Bone marrow (tissue), 2 donors: ENCODE measurements at regions not wholly inside any gene's neighbourhood (a gene's known extent, or its start where the extent isn't known, plus 50 kb on each side); places are given as distances from the start of the nearest gene placed in this dataset.

ENCODE experiments used
- DNase-seq, 2 donors: peaks; one replicate each; lab custom pipeline; 2025; lab: John Stamatoyannopoulos, UW

DNA sequence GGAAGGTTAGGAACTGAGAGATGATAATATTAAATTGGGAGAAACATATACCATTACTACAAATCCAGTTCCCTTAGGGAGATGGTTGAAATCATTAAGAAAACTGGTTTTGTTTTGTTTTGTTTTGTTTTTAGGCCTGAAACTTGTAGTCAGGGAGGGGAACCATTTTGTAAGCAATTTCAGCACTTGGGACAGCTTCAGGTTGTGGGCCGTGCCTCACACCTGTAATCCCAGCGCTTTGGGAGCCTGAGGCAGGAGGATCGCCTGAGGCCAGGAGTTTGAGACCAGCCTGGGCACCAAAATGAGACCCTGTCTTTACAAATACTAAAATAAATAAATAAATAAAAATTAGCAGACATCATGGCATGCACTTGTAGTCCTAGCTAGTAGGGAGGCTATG, 694.3 kb upstream of the NR5A2 start:
- DNase-seq, result no peak

DNA sequence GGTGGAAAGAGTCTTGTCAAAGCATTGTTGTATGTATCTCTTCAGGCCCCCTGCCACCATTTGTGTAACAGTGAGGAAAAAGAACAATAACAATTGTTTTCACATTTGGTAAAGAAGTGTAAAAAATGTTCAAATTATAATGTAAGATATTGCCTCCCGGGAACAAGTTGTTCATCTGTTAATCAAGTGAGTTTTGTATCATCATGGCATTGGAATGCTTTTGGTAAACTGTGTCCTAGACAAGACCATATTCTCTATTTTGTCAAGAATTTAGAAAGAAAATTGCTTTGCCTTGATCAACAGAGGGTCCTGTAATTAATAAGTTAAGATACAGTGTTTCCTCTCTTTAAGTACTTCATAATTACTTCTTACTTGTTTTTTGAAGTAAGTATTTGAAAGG, 692.0 kb upstream of the NR5A2 start:
- DNase-seq, result no peak

DNA sequence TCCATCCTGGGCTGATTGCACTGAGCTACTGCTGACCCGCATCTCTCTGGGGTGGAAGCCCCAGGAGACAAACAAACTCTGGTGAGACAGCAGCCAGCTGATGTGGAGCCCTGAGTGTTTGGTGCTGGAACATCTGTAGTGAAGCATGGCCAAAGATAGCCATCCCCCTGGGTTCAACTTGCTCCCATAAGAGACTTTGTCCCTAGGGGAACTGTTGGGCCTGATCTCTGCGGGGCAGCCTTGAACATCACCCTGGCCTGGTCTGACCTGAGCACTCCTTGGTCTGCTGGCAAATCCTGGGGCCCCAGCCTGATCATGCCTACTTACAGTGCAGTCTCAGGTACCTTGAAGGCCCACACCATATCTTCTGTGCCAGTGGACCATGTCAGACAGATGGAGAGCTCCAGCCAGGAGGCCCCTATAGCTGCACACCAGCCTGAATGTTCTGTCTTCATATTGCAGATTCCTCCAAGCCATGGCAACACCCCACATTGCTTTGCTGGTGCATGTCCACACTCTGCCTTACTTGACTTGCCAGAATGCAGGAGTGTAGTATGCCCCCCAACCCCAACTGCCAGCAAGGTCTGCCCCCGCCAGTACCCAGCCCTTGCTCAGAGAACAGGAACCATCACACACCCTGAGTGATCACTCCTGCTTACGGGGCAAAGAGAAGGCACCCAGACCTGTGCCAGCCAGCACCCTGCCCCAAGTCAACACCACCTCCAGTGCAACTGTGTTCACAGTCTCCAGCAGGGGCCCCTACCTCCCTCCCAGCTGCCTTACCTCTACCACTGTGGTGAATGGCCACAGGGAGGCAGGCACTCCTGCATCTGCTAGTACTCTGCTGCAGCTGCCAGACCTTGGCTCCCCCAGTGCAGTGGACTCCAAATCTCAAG, 690.5 kb upstream of the NR5A2 start:
- DNase-seq, result no peak

DNA sequence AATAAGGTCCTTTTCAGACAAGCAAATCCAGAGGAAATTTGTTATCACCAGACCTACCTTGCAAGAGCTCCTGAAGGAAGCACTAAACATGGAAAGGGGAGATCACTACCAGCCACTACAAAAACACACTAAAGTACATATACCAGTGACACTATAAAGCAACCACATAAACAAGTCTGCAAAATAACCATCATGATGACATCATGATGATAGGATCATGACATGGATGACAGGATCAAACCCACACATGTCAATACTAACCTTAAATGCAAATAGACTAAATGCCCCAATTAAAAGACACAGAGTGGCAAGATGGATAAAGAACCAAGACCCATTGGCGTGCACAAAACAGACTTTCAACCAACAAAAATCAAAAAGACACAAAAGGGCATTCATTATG, 688.8 kb upstream of the NR5A2 start:
- DNase-seq, result no peak

DNA sequence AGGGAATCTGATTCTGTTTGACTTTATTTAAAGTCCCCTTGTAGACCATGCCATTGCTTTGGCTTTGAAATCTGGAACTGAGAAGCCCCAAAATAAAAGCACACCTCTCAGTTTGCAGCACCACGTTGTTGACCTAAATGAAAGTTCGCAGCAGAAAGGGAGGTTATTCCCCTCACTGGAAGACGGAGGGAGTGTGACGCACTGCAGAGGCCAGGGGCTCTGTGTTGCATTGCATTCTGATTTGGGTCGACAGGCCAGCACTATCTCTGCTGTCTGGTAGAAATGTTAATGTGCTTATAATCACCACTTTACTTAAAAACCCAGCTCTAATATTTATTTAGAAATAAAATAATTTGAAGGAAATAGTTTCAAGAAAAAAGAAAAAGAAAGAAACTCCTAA, 675.2 kb upstream of the NR5A2 start:
- no peak for DNase-seq

DNA sequence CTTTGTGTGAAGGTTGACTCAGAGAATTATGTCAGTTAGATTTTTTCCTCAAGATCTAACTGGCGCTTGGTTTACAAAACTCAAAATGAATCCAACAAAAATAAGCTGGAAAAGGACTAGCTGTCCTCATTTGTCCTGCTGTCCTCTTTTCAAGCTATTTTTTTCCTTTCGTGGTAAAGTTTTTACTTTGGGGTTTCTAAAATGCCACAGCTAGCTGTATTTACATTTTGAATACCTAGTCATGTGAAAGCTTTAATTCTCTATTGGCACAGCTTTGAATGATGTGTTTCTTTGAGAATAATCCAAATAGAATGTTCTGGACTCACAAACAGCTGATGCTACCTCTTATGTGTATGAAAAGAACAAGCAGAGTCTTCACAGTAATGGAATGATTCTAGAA, 673.6 kb upstream of the NR5A2 start:
- no peak for DNase-seq

DNA sequence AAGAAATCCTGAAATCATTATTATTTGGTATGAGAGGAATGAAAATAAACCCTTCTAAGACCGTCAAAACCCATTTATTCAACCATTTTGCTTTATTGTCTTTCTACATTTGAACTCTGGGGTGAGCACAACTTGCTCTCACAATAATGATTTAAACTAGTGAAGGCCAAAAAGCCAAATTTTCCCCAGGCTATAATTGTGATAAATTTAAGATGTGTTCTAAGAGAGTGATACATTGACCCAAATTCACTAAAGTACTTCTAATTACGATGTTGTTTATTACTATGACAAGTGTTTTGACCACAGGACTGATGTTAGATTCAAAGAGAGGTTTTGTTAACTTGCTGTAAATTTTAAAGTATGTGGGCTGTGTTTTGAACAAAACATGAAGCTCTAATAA, 670.9 kb upstream of the NR5A2 start:
- no peak for DNase-seq

DNA sequence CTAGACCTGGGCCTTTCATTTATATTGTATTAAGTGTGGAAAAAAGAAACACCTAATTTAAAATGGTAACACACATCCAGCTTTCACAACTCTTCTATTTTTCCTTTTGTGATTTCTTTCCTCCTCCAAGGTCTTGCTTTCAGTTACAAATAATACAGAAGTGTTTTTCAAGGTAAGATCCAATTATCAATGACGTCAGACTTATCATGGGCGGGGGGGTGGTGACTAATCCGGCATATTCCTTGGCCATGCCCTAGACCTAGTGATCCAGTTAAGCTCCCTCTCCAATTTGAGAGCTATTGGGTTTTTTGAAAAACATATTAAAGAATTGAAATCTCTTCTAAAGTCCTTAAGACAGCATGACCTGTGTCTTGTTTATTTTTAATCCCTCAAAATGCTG, 669.9 kb upstream of the NR5A2 start:
- no peak for DNase-seq

DNA sequence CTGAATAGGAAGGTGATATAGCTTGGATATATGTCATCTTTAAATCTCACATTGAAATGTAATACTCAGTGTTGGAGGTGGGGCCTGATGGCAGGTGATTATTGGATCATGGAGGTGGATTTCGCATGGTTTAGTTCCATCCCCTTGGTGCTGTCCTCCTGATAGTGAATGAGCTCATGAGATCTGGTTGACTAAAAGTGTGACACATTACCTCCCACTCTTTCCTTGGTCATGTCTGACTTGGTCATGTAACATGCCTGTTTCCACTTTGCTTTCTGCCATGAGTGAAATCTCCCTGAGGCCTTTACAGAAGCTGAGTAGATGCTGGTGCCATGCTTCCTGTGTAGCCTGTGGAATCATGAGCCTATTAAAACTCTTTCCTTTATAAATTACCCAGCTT, 664.5 kb upstream of the NR5A2 start:
- DNase-seq, result no peak

DNA sequence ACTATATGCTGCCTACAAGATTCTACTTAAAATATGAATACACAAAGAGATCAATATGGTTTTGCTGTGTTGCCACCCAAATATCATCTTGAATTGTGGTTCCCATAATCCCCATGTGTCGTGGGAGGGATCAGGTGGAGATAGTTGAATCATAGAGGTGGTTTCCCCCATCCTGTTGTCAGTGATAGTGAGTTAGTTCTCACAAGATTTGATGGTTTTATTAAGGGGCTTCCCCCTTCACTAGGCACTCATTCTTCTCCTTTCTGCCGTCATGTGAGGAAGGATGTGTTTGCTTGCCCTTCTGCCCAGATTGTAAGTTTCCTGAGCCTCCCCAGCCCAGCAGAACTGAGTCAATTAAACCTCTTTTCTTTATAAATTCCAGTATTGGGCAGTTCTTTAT, 654.4 kb upstream of the NR5A2 start:
- DNase-seq, result no peak

DNA sequence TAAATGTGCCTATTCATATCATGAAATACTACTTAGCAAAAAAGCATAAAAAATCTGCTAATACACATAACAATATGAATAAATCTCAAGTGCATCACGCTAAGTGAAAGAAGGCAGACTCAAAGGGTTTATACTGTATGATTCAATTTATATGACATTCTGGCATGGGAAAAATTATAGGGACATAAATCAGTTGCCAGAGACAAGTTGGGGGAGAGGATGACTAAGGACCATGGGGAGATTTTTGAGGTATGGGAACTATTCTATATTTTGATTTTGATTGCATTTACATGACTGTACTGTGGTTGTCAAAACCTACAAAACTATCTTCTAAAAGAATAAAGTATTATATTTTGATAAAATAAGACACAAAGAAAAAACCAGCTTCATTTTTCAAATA, 650.3 kb upstream of the NR5A2 start:
- no peak for DNase-seq

DNA sequence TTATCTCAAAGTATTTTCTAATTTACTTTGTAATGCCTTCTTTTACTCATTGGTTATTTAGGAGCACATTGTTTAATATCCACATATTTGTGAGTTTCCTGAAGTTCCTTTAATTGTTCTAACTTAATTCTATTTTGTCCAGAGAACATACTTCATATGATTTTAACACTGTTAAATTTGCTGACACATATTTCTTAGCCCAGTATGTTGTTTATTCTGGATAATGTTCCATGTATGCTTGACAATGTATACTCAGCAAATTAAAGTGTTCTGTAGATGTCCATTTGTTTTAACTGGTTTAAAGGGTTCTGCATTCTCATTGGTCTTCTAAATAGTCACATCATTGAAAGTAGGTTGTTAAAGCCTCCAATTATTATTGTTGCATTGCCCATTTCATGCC, 643.7 kb upstream of the NR5A2 start:
- no peak for DNase-seq

DNA sequence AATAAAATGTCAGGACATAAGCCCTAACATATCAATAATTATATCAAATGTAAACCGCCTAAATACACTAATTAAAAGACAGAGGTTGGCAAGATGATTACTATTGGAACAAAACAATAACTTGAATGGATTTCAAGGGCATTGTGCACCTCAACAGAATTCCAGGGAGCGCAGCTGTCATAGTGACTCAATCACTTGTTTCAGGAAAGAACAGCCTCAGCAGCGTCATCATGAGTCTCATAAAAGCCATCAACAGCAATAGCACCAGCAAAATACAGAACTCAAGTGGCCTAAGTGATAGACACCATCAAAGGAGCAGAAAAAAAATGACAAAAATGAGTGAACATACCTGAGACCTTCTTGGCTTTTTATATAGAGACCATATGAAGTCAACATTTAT, 632.7 kb upstream of the NR5A2 start:
- no peak for DNase-seq

DNA sequence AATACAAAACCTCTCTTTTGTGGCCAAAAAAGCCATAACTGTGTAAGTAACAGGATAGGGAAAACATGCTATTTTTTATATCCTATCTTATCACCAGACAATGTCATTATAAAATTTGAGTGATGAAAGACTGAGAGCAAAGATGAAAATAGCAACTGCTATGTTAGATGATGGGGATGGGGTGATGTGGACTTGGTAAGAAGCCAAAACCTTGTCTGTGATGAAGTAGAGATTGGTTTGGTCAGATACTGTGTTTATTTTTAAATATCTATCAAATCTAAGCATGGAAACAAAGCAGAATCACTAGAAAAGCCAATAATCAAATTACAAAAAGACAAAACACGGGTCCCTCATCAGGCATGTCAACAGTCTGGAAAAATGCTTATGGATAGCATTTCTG, 631.1 kb upstream of the NR5A2 start:
- no peak for DNase-seq

DNA sequence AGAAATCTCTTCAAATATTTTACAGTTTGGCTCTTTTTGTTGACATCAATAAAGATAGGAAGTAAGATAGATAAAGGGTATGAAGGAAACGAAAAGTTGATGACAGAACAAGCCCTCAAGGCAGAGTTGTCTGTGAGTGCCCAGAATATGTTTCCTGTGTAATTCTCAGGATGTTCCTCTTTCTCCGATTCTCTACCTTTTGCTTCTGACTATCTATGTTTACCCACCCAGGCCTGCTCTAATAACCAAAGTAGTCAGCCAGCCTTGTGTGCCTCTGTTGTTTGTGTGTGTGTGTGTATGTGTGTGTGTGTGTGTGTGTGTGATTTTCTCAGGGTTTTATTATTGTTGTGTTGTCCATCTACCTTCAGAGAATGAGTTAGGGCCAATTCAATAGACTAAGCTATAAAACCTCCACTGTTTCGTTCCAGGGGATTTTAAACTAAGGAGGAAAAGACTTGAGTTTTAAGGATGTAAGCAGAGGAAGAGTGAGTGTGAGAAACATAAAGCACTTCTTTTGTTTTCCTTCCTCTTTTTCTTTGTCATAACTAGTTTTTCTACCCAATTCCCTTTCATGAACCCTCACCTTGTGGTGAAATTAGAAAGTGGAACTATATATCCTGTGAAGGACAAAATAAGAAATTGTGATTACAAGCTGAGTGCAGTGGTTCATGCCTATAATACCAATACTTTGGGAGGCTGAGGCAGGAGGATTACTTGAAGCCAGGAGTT, 627.4 kb upstream of the NR5A2 start:
- DNase-seq, result peak in 1 of 2 donors; percentile 82

DNA sequence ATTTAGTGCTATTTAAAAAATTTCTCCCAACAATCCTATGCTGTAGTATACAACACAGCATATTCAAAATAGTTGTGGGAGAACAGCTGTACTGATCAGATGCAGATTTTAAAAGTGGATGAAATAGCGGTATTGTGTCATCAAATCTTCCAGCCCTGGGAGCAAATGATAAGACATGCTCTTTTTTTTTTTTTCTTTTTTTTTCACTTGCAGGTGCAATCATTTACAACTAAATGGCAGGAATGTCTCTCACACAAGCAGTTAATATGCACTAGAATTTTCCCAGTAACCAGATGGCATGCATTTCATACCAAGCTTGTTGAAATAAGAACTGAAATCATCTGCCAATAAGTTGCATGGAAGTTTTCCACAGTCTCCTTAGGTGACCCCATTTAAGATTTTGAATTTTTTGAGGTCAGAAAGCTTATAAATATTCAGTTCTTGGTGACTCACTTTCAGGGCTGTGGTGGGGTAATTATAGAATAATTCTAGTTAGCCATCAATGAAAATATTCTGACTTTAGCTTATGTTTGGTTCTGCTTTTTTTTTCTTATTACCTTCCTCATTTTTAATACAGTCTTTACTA, 623.9 kb upstream of the NR5A2 start:
- peak in 1 of 2 donors; percentile 46 for DNase-seq

DNA sequence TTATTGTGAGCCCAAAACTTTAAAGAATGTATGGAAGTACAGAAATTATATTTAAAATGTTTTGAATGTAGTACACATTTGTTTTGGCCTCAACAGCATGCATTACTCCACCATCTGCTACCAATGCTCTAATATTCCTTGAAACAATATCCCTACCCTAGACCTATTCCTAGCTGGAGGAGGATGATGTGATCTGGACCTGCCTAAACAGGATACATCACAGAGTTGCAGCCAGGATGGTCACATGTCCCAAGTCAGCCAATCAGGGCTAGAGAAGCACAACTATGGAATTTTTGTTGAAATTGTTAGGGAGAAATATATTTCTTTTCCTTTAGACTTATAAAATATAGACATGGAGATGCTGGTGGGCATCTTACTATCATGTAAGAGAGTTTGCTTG, 623.3 kb upstream of the NR5A2 start:
- DNase-seq, result no peak

DNA sequence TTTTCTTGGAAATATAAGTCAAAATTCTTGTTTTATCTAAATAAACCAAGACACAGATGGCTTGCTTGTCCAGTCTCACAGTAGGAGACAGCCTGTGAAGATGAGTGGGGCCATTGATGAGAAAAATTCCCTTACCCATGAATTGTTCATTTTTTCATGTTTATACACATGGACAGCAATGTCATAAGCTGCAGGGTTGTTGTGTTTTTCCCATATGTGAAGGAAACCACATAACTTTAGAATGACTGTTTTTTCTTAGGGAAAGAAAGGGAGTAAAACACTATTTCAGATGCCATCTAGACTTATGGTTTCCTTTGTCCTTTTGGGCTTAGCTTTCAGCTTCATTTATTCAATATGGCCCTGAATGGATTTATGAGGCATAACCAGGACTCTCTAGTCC, 622.5 kb upstream of the NR5A2 start:
- DNase-seq, result no peak

DNA sequence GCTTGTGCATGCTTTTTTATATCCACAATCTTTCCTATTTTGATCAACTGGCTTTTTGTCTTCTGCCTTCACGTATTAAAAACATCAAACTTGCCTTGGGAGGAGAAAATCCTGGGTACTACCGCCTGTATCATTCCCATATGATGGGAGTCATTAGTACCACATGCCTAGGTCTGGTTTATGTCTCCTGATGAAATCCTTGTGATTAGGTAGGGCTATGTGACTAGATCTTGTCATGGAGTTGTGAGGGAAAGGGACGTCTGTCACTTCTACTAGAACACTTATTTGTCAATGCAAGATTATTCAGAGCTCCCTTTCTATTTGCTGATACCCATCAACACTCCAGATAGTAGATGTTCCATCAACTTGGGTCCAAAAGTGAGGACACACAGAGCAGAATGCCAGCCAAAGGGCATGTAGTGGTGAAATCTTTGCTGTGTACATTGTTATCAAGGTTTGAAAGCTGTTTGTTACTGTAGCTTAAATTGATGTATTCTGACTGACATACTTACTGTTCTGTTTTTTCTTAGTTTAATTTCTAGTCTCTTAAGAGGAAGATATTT, 621.8 kb upstream of the NR5A2 start:
- DNase-seq, result no peak

DNA sequence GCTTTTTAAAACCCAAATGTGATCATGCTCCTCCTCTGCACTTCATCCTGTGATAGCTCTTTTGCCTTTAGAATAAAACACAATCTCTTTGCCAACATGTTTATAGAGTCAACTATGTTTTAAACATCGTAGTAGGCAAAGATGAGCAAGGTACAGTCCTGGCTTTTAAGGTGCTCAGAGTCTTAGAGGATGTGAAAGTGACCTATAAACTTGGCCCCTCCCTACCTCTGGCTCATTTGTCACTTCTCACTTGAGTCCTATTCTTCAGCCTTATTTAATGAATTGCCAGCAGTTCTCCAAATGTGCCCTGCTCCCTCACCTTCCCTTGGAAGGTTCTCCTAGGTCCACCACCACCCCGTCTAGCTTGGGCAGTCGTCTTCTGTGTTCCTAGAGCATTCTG, 617.0 kb upstream of the NR5A2 start:
- DNase-seq, result no peak

DNA sequence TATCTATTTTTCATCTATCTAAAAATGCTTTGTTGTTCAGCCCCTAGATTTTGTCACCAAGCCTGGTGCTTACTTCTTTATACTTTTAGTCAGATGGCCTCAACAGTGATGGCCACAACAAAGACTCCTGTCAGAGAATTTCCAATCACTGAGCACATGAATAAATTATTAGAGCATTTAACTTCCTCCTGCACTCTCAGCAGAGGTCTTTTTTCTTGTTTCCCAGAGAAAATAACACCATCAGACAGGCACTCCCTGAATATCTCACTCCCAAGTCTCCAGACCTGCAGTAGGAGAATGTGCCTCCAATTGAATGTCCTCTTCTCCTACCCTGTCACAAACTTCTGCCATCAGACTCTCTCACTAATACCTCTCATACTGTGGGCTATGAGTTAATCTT, 616.0 kb upstream of the NR5A2 start:
- no peak for DNase-seq

DNA sequence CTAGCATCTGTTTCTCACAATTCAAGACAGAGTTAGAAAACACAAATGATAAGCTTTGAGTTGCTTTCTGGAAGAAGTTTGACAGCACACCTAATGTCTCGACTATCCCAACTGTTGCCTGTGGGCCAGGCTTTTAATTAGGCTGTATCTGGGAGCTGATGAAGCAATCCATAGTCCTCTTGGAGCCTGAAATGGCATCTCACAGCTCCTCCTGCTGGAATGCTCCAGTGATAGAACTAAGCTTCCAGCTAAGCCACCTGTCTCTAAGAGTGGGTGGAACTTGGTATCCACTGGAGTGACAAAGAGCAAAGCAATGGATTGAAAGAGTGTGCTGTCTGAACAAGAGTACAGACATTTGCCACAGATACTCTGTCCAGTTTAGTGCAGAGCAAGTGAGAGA, 605.3 kb upstream of the NR5A2 start:
- no peak for DNase-seq

DNA sequence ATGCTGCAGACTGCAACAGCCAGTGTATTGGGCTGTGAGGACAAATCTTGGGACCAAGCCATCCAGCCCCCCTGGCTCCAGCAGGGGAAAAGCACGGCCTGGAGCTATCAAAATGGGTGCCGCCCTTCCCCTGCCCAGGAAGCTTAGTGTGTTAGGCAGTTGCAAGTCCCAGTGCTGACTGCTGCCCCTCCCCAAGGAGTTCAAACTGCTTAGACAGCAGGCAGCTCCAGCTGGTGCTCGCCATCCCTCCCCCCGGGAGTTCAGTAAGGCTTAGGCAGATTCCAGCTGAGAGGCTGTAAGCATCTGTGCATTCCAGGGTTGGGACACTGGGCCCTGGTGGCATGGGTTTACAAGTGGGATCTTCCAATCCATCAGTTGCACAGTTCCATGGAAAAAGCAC, 579.6 kb upstream of the NR5A2 start:
- no peak for DNase-seq
